SK-N-SH treated with all-trans-retinoic acid at 6 μM for 48 hours (cell line): ENCODE measurements at regions not wholly inside any gene's neighbourhood (a gene's known extent, or its start where the extent isn't known, plus 50 kb on each side); places are given as distances from the start of the nearest gene placed in this dataset.

Experiments used
- ATAC-seq: fragments of 200-7000 bp; cut with Tn5 transposase; 3 replicates; pipeline ENCODE4 v1.9.1; 2020; ENCODE audit warnings: mild to moderate bottlenecking, moderate library complexity
- ARNTL ChIP-seq: fragments of 450-650 bp; formaldehyde crosslinking; IDR thresholded peaks from 2 replicates; pipeline ENCODE4 v1.5.0; 2020; ENCODE audit warnings: low read depth, mild to moderate bottlenecking, moderate library complexity, borderline replicate concordance
- BACH2 ChIP-seq: fragments of 250-450 bp; sonication (Bioruptor Pico); IDR thresholded peaks from 2 replicates; pipeline ENCODE4 v1.9.0; 2021; ENCODE audit warnings: mild to moderate bottlenecking, borderline replicate concordance
- CSDC2 ChIP-seq: fragments of 250-450 bp; sonication (Bioruptor Pico); IDR thresholded peaks from 2 replicates; pipeline ENCODE4 v1.5.0; 2020; ENCODE audit warnings: mild to moderate bottlenecking, moderate library complexity
- ESRRG ChIP-seq: fragments of 250-450 bp; sonication (Bioruptor Pico); IDR thresholded peaks from 2 replicates; pipeline ENCODE4 v1.6.1; 2021; ENCODE audit warnings: mild to moderate bottlenecking
- GLIS3 ChIP-seq: fragments of 250-450 bp; sonication (Bioruptor Pico); IDR thresholded peaks from 2 replicates; pipeline ENCODE4 v1.5.0; 2020; ENCODE audit warnings: mild to moderate bottlenecking, moderate library complexity
- ISL1 ChIP-seq: fragments of 250-450 bp; sonication (Bioruptor Pico); IDR thresholded peaks from 2 replicates; pipeline ENCODE4 v2.1.2; 2022; ENCODE audit warnings: mild to moderate bottlenecking, moderate library complexity
- PPARA ChIP-seq: fragments of 250-450 bp; sonication (Bioruptor Pico); IDR thresholded peaks from 2 replicates; pipeline ENCODE4 v1.5.0; 2020; ENCODE audit warnings: mild to moderate bottlenecking, borderline replicate concordance
- RARB ChIP-seq: fragments of 250-450 bp; sonication (Bioruptor Pico); IDR thresholded peaks from 2 replicates; pipeline ENCODE4 v1.8.0; 2021; ENCODE audit warnings: mild to moderate bottlenecking, moderate library complexity
- TCF4 ChIP-seq: fragments of 250-450 bp; sonication (Bioruptor Pico); IDR thresholded peaks from 2 replicates; pipeline ENCODE4 v1.8.0; 2021; ENCODE audit warnings: mild to moderate bottlenecking, moderate library complexity, borderline replicate concordance
- TOX ChIP-seq: fragments of 250-450 bp; sonication (Bioruptor Pico); IDR thresholded peaks from 2 replicates; pipeline ENCODE4 v1.8.0; 2021; ENCODE audit warnings: mild to moderate bottlenecking, moderate library complexity, borderline replicate concordance
- ZFP3 ChIP-seq: fragments of 250-450 bp; sonication (Bioruptor Pico); IDR thresholded peaks from 2 replicates; pipeline ENCODE4 v1.5.0; 2020; ENCODE audit warnings: mild to moderate bottlenecking, moderate library complexity
- ZFP30 ChIP-seq: fragments of 450-650 bp; formaldehyde crosslinking; IDR thresholded peaks from 2 replicates; pipeline ENCODE4 v1.5.0; 2022; ENCODE audit warnings: mild to moderate bottlenecking, moderate library complexity
- ZNF70 ChIP-seq: fragments of 450-650 bp; formaldehyde crosslinking; IDR thresholded peaks from 2 replicates; pipeline ENCODE4 v1.5.0; 2020; ENCODE audit warnings: mild to moderate bottlenecking, moderate library complexity
- ZNF8 ChIP-seq: fragments of 450-650 bp; formaldehyde crosslinking; IDR thresholded peaks from 2 replicates; pipeline ENCODE4 v1.5.0; 2020; ENCODE audit warnings: mild to moderate bottlenecking, moderate library complexity
- TF ChIP-seq, protein P1 (sequence below): fragments of 250-450 bp; sonication (Bioruptor Pico); IDR thresholded peaks from 2 replicates; pipeline ENCODE4 v1.8.0; 2021; ENCODE audit warnings: low read depth, mild to moderate bottlenecking, moderate library complexity, borderline replicate concordance
- TF ChIP-seq, protein P2 (sequence below): fragments of 250-450 bp; sonication (Bioruptor Pico); IDR thresholded peaks from 2 replicates; pipeline ENCODE4 v1.5.0; 2020; ENCODE audit warnings: mild to moderate bottlenecking, moderate library complexity
- TF ChIP-seq, protein P3 (sequence below): fragments of 250-450 bp; sonication (Bioruptor Pico); IDR thresholded peaks from 2 replicates; pipeline ENCODE4 v1.5.1; 2021; ENCODE audit warnings: mild to moderate bottlenecking, moderate library complexity
- TF ChIP-seq, protein P4 (sequence below): fragments of 250-450 bp; sonication (Bioruptor Pico); IDR thresholded peaks from 2 replicates; pipeline ENCODE4 v1.8.0; 2020; ENCODE audit warnings: mild to moderate bottlenecking, moderate library complexity, borderline replicate concordance

GRCh38 chr12:94803939-94804338, 153.6 kb upstream of the TMCC3 start:
- TF ChIP-seq RARB (CRISPR knock-in tag) (no peak), GLIS3 (no peak), TCF4 (CRISPR knock-in tag) (no peak), ZFP30 (CRISPR knock-in tag) (no peak), CSDC2 (CRISPR knock-in tag) (no peak), ZNF70 (CRISPR knock-in tag) (no peak), TOX (CRISPR knock-in tag) (no peak), ZNF8 (CRISPR knock-in tag) (no peak), BACH2 (CRISPR knock-in tag) (no peak), ISL1 (CRISPR knock-in tag) (no peak), ZFP3 (CRISPR knock-in tag) (no peak)
- TF ChIP-seq, protein P1, sequence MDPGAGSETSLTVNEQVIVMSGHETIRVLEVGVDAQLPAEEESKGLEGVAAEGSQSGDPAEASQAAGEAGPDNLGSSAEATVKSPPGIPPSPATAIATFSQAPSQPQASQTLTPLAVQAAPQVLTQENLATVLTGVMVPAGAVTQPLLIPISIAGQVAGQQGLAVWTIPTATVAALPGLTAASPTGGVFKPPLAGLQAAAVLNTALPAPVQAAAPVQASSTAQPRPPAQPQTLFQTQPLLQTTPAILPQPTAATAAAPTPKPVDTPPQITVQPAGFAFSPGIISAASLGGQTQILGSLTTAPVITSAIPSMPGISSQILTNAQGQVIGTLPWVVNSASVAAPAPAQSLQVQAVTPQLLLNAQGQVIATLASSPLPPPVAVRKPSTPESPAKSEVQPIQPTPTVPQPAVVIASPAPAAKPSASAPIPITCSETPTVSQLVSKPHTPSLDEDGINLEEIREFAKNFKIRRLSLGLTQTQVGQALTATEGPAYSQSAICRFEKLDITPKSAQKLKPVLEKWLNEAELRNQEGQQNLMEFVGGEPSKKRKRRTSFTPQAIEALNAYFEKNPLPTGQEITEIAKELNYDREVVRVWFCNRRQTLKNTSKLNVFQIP (CRISPR knock-in tag), result no peak
- TF ChIP-seq, protein P2, sequence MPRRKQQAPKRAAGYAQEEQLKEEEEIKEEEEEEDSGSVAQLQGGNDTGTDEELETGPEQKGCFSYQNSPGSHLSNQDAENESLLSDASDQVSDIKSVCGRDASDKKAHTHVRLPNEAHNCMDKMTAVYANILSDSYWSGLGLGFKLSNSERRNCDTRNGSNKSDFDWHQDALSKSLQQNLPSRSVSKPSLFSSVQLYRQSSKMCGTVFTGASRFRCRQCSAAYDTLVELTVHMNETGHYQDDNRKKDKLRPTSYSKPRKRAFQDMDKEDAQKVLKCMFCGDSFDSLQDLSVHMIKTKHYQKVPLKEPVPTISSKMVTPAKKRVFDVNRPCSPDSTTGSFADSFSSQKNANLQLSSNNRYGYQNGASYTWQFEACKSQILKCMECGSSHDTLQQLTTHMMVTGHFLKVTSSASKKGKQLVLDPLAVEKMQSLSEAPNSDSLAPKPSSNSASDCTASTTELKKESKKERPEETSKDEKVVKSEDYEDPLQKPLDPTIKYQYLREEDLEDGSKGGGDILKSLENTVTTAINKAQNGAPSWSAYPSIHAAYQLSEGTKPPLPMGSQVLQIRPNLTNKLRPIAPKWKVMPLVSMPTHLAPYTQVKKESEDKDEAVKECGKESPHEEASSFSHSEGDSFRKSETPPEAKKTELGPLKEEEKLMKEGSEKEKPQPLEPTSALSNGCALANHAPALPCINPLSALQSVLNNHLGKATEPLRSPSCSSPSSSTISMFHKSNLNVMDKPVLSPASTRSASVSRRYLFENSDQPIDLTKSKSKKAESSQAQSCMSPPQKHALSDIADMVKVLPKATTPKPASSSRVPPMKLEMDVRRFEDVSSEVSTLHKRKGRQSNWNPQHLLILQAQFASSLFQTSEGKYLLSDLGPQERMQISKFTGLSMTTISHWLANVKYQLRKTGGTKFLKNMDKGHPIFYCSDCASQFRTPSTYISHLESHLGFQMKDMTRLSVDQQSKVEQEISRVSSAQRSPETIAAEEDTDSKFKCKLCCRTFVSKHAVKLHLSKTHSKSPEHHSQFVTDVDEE (CRISPR knock-in tag), result no peak
- TF ChIP-seq, protein P3, sequence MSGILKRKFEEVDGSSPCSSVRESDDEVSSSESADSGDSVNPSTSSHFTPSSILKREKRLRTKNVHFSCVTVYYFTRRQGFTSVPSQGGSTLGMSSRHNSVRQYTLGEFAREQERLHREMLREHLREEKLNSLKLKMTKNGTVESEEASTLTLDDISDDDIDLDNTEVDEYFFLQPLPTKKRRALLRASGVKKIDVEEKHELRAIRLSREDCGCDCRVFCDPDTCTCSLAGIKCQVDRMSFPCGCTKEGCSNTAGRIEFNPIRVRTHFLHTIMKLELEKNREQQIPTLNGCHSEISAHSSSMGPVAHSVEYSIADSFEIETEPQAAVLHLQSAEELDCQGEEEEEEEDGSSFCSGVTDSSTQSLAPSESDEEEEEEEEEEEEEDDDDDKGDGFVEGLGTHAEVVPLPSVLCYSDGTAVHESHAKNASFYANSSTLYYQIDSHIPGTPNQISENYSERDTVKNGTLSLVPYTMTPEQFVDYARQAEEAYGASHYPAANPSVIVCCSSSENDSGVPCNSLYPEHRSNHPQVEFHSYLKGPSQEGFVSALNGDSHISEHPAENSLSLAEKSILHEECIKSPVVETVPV (CRISPR knock-in tag), result no peak
- ATAC-seq, result no peak

GRCh38 chr12:94802796-94803195, 152.4 kb upstream of the TMCC3 start:
- ATAC-seq, result no peak
- TF ChIP-seq, protein P4, sequence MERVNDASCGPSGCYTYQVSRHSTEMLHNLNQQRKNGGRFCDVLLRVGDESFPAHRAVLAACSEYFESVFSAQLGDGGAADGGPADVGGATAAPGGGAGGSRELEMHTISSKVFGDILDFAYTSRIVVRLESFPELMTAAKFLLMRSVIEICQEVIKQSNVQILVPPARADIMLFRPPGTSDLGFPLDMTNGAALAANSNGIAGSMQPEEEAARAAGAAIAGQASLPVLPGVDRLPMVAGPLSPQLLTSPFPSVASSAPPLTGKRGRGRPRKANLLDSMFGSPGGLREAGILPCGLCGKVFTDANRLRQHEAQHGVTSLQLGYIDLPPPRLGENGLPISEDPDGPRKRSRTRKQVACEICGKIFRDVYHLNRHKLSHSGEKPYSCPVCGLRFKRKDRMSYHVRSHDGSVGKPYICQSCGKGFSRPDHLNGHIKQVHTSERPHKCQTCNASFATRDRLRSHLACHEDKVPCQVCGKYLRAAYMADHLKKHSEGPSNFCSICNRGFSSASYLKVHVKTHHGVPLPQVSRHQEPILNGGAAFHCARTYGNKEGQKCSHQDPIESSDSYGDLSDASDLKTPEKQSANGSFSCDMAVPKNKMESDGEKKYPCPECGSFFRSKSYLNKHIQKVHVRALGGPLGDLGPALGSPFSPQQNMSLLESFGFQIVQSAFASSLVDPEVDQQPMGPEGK (CRISPR knock-in tag), result no peak
- TF ChIP-seq GLIS3 (no peak), ARNTL (CRISPR knock-in tag) (no peak), RARB (CRISPR knock-in tag) (no peak), PPARA (CRISPR knock-in tag) (no peak)
- TF ChIP-seq, protein P3 (CRISPR knock-in tag), result no peak

DNA sequence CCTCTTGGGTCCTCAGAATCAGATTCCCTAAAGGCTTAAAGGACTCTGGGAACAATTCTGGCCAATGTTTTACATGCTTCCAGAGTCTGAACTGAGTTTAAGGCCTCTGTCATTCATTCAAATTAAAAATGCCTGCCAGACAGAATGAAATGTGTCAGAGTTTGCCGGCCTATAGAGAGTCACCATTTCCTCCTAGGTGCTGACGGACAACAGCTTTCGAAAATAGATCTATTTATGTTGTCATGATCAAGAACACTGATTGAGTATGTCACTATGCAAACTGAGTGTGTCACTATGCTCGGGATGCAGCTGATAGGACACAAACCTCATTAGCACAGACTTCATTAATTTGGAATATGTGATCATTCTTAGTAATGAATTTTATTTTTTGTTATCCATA, 151.4 kb upstream of the TMCC3 start:
- ATAC-seq, result no peak
- TF ChIP-seq, protein P2 (CRISPR knock-in tag), result no peak
- no peak for TF ChIP-seq ISL1 (CRISPR knock-in tag)
- TF ChIP-seq ESRRG (CRISPR knock-in tag), result no peak
- no peak for TF ChIP-seq ZFP30 (CRISPR knock-in tag)
- TF ChIP-seq ZNF8 (CRISPR knock-in tag), result no peak
- TF ChIP-seq PPARA (CRISPR knock-in tag), result no peak
- no peak for TF ChIP-seq GLIS3
